Suprapubic skin (tissue), 4 donors: ENCODE measurements at regions not wholly inside any gene's neighbourhood (a gene's known extent, or its start where the extent isn't known, plus 50 kb on each side); places are given as distances from the start of the nearest gene placed in this dataset.

ENCODE experiments used
- POLR2A ChIP-seq, 2 donors: fragments of 450-650 bp; IDR thresholded peaks; one replicate each; pipeline ENCODE4 v1.6.1; 2017; ENCODE audit warnings: antibody characterized with exemption in 2 of 2, mild to moderate bottlenecking in 2 of 2, moderate library complexity in 2 of 2
- POLR2AphosphoS5 ChIP-seq, 3 donors: sonication (generic); formaldehyde crosslinking; IDR thresholded peaks; one replicate each; pipeline ENCODE4 v1.6.1; 2017; ENCODE audit warnings: antibody characterized with exemption in 3 of 3
- TF ChIP-seq, protein P1 (sequence below), 2 donors: fragments of 200-600 bp in 1 of 2; fragments of 450-650 bp in 1 of 2; sonication (generic) in 1 of 2; IDR thresholded peaks; one replicate each; pipeline ENCODE4 v1.5.1; 2016 to 2019; ENCODE audit warnings: antibody characterized with exemption in 2 of 2, mild to moderate bottlenecking in 1 of 2, moderate library complexity in 1 of 2

DNA sequence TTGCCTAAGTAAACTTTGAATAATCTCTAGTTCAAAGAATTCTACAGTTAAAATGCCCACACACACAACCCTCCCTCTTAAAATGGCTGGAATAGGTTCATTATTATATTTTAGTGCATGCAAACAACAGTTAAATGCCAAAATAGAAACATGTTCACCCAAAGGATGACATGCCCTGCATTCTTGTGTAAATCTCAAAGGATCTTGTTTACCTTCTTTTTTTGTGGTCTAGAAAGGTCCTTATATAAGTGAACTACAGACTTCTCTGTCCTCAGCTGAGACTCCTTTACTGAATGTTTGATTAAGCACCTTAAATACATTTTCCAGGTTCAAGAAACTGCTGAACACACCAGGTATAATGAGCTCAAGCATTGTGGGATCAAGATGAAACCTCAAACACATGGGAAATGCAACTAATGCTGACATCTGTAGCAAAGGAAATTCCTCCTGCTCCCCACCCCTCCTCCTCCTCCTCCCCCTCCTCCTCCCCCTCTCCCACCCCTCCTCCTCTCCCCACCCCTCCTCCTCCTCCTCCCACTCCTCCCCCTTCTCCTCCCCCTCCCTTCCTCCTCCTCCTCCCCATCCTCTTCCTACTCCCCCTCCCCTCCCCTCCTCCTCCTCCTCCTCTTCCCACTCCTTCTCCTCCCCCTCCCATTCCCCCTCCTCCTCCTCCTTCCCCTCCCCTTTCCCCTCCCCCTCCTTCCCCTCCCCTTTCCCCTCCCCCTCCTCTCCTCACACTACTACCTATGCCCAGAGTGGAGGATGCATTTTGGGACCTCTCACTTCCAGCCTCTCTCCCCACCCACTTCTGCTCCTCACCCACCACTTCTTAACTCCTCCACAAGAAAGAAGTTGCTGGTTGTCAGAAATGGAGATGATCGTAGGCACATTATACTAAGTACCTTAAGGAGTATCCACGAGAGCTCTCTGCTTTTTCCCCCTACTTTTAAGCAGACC lies 233.9 kb downstream of the MRPL39 start:
- TF ChIP-seq, protein P1, sequence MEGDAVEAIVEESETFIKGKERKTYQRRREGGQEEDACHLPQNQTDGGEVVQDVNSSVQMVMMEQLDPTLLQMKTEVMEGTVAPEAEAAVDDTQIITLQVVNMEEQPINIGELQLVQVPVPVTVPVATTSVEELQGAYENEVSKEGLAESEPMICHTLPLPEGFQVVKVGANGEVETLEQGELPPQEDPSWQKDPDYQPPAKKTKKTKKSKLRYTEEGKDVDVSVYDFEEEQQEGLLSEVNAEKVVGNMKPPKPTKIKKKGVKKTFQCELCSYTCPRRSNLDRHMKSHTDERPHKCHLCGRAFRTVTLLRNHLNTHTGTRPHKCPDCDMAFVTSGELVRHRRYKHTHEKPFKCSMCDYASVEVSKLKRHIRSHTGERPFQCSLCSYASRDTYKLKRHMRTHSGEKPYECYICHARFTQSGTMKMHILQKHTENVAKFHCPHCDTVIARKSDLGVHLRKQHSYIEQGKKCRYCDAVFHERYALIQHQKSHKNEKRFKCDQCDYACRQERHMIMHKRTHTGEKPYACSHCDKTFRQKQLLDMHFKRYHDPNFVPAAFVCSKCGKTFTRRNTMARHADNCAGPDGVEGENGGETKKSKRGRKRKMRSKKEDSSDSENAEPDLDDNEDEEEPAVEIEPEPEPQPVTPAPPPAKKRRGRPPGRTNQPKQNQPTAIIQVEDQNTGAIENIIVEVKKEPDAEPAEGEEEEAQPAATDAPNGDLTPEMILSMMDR (IDR thresholded peaks at IDR 0.05) = no peak
- TF ChIP-seq POLR2AphosphoS5 (IDR thresholded peaks at IDR 0.05) (no peak), POLR2A (IDR thresholded peaks at IDR 0.05) (no peak)
